Stimulated activated CD4-positive, alpha-beta T cell treated with anti-CD3 and anti-CD28 coated beads, Interleukin-4, amount 100 ng/mL, for 48 hours (primary cell): ENCODE measurements at regions not wholly inside any gene's neighbourhood (a gene's known extent, or its start where the extent isn't known, plus 50 kb on each side); places are given as distances from the start of the nearest gene placed in this dataset.

ENCODE experiments used
- DNase-seq, 2 donors: peaks; one replicate each; pipeline ENCODE4 v3.0.0-alpha.2; 2020; ENCODE audit warnings: low read depth in 2 of 2

- DNase-seq: no peak
Observed at GRCh38 chr2:144082327-144082726, 437.6 kb downstream of the ZEB2 start.

GRCh38 chr2:144081272-144081671 lies 438.6 kb downstream of the ZEB2 start:
- DNase-seq: no peak

GRCh38 chr2:144079803-144080202 lies 440.1 kb downstream of the ZEB2 start:
- no peak for DNase-seq

GRCh38 chr2:144078802-144079724 lies 440.9 kb downstream of the ZEB2 start:
- no peak for DNase-seq

- DNase-seq: no peak
Observed at GRCh38 chr2:144078106-144078505, 441.8 kb downstream of the ZEB2 start.

GRCh38 chr2:144074450-144074849 lies 445.5 kb downstream of the ZEB2 start:
- no peak for DNase-seq

GRCh38 chr2:144071461-144071860 lies 448.5 kb downstream of the ZEB2 start:
- DNase-seq: no peak

- no peak for DNase-seq
Observed at GRCh38 chr2:144067506-144067905, 452.4 kb downstream of the ZEB2 start.

GRCh38 chr2:144063602-144064001 lies 456.3 kb downstream of the ZEB2 start:
- no peak for DNase-seq

- DNase-seq: no peak
Observed at GRCh38 chr2:144054911-144055310, 465.0 kb downstream of the ZEB2 start.

- DNase-seq: no peak
Observed at GRCh38 chr2:144052083-144052482, 467.8 kb downstream of the ZEB2 start.

- no peak for DNase-seq
Observed at GRCh38 chr2:144049137-144049536, 470.8 kb downstream of the ZEB2 start.

- no peak for DNase-seq
Observed at GRCh38 chr2:144048631-144049060, 471.3 kb downstream of the ZEB2 start.

- no peak for DNase-seq
Observed at GRCh38 chr2:144042751-144043150, 477.2 kb downstream of the ZEB2 start.

GRCh38 chr2:144041612-144042011 lies 478.3 kb downstream of the ZEB2 start:
- no peak for DNase-seq

GRCh38 chr2:144040834-144041233 lies 479.1 kb downstream of the ZEB2 start:
- no peak for DNase-seq

GRCh38 chr2:144032566-144032965 lies 487.4 kb downstream of the ZEB2 start:
- no peak for DNase-seq

- no peak for DNase-seq
Observed at GRCh38 chr2:144030791-144031190, 489.1 kb downstream of the ZEB2 start.

GRCh38 chr2:144027593-144027992 lies 492.3 kb downstream of the ZEB2 start:
- DNase-seq: no peak

GRCh38 chr2:144026753-144027152 lies 493.2 kb downstream of the ZEB2 start:
- no peak for DNase-seq

- no peak for DNase-seq
Observed at GRCh38 chr2:144020047-144020446, 499.9 kb downstream of the ZEB2 start.

- no peak for DNase-seq
Observed at GRCh38 chr2:144015655-144016245, 504.2 kb downstream of the ZEB2 start.

- no peak for DNase-seq
Observed at GRCh38 chr2:144015036-144015435, 504.9 kb downstream of the ZEB2 start.
